ENCODE measurements at regions not wholly inside any gene's neighbourhood (a gene's known extent, or its start where the extent isn't known, plus 50 kb on each side); places are given as distances from the start of the nearest gene placed in this dataset.
A peak's percentile ranks its signal among the peaks of the same experiment; 100 is the strongest.

GRCh38 chr4:185867770-185868169 is 55.8 kb upstream of the SORBS2 start:
- intact Hi-C loops (cut with micrococcal nuclease), result no loop called here
- POLR2A ChIA-PET, result no interaction called here
- CTCF ChIA-PET, result interaction anchor here (0.7 to 2.0 kb wide), 3 partner anchors 170 to 229 kb away, joined by 3 to 7 read pairs (median 3); no protein-coding TSS in a partner anchor

More at GRCh38 chr4:185867770-185868169, 55.8 kb upstream of the SORBS2 start:
- H3K36me3 ChIP-seq (ENCODE audit: control insufficient read depth in 2 of 2, extremely low read depth in 1 of 2, insufficient read depth in 2 of 2, low read length in 2 of 2), result no peaks in the 10 kb centered on the region
- no peaks in the 10 kb centered on the region for H3K79me2 ChIP-seq (ENCODE audit: control insufficient read depth, insufficient read depth, low read length)
- no peak overlapping the region for H3K4me2 ChIP-seq (ENCODE audit: insufficient read depth, low read length)
- H2AFZ ChIP-seq (ENCODE audit: low read depth, low read length), result peak overlapping the region; percentile 14
- H3K27ac ChIP-seq (ENCODE audit: insufficient read depth, low read depth, low read length), result no peak overlapping the region
- H3K27me3 ChIP-seq (ENCODE audit: control insufficient read depth in 2 of 2, insufficient read depth in 2 of 2, low read length in 2 of 2), result no peaks in the 10 kb centered on the region
- H3K9me3 ChIP-seq (replicated peaks; ENCODE audit: control insufficient read depth, insufficient read depth, low read length), result no peaks in the 10 kb centered on the region
- dilution Hi-C loops (cut with MboI; ENCODE audit: extremely low pct_ligation_motif_present, low sequenced_read_pairs), result no loop called here
- TF ChIP-seq POLR2AphosphoS5 (IDR thresholded peaks at IDR 0.05; ENCODE audit: insufficient read depth, low read depth, low read length) (no peak), GATA2 (IDR thresholded peaks at IDR 0.05; ENCODE audit: insufficient read depth, insufficient read length, low read depth, low read length) (no peak), MAX (IDR thresholded peaks at IDR 0.05; ENCODE audit: insufficient read depth, insufficient read length) (no peak), FOS (IDR thresholded peaks at IDR 0.05; ENCODE audit: borderline replicate concordance, insufficient read depth, low read length) (no peak), EZH2 (IDR thresholded peaks at IDR 0.05; ENCODE audit: borderline replicate concordance, low read depth, low read length, severe bottlenecking) (no peak), CTCF (IDR thresholded peaks at IDR 0.05; ENCODE audit: extremely low read depth in 1 of 2, insufficient read depth in 1 of 2, low read depth in 1 of 2, low read length in 2 of 2) (no peak), POLR2A (IDR thresholded peaks at IDR 0.05; ENCODE audit: low read depth, low read length) (no peak), JUN (IDR thresholded peaks at IDR 0.05; ENCODE audit: borderline replicate concordance, insufficient read depth, insufficient read length, low read depth) (no peak), MYC (IDR thresholded peaks at IDR 0.05; ENCODE audit: low read depth, low read length) (no peak)
- no peaks in the 10 kb centered on the region for H3K4me1 ChIP-seq (ENCODE audit: control insufficient read depth, extremely low read depth, insufficient read depth, low read length)
- H3K4me3 ChIP-seq (replicated peaks in 1 of 3; ENCODE audit: insufficient read depth in 1 of 3, low read depth in 1 of 3, low read length in 3 of 3), result no peak overlapping the region
- H3K9me1 ChIP-seq (replicated peaks; ENCODE audit: control insufficient read depth, extremely low read depth, insufficient read depth, low read length), result no peaks in the 10 kb centered on the region
- BruUV-seq (replicated peaks), result no TSS peak
- no peak overlapping the region for H3K9ac ChIP-seq (replicated peaks; ENCODE audit: extremely low read depth, insufficient read depth, low read length)
- H4K20me1 ChIP-seq (replicated peaks; ENCODE audit: control insufficient read depth, extremely low read depth, insufficient read depth, low read length), result no peaks in the 10 kb centered on the region
- FAIRE-seq (no peak), DNase-seq (ENCODE audit: low read depth, low spot score) (no peak)
